SKM-1 treated with dmso at 0.1 percent for 144 hours (cell line): ENCODE measurements at regions not wholly inside any gene's neighbourhood (a gene's known extent, or its start where the extent isn't known, plus 50 kb on each side); places are given as distances from the start of the nearest gene placed in this dataset.

Experiments
- DNase-seq: peaks from one replicate; lab custom pipeline; 2025; ENCODE audit not compliant: unreplicated experiment; lab: John Stamatoyannopoulos, UW

GRCh38 chr2:207235621-207236020 is 69.9 kb upstream of the KLF7 start:
- DNase-seq: no peak

- no peak for DNase-seq
These were observed 70.6 kb upstream of the KLF7 start for GRCh38 chr2:207236156-207236935.

GRCh38 chr2:207238831-207239701 is 73.3 kb upstream of the KLF7 start:
- peak; percentile 78 for DNase-seq

- no peak for DNase-seq
These were observed 74.2 kb upstream of the KLF7 start for GRCh38 chr2:207239754-207240494.

GRCh38 chr2:207240649-207241048 is 74.9 kb upstream of the KLF7 start:
- no peak for DNase-seq

GRCh38 chr2:207241198-207241597 is 75.5 kb upstream of the KLF7 start:
- no peak for DNase-seq

GRCh38 chr2:207243601-207244000 is 77.9 kb upstream of the KLF7 start:
- DNase-seq: no peak

- no peak for DNase-seq
These were observed 79.5 kb upstream of the KLF7 start for GRCh38 chr2:207244971-207245925.

- no peak for DNase-seq
These were observed 83.1 kb upstream of the KLF7 start for GRCh38 chr2:207248702-207249377.

- DNase-seq: no peak
These were observed 85.3 kb upstream of the KLF7 start for GRCh38 chr2:207251022-207251421.

- no peak for DNase-seq
These were observed 85.9 kb upstream of the KLF7 start for GRCh38 chr2:207251573-207252192.

- no peak for DNase-seq
These were observed 86.7 kb upstream of the KLF7 start for GRCh38 chr2:207252416-207252815.

GRCh38 chr2:207252979-207253645 is 87.4 kb upstream of the KLF7 start:
- DNase-seq: no peak

- DNase-seq: no peak
These were observed 88.1 kb upstream of the KLF7 start for GRCh38 chr2:207253666-207254345.

GRCh38 chr2:207254591-207255464 is 89.1 kb upstream of the KLF7 start:
- peak; percentile 51 for DNase-seq

GRCh38 chr2:207255565-207256470 is 90.1 kb upstream of the KLF7 start:
- no peak for DNase-seq
